Retinal pigment epithelial cell (primary cell): ENCODE measurements at regions not wholly inside any gene's neighbourhood (a gene's known extent, or its start where the extent isn't known, plus 50 kb on each side); places are given as distances from the start of the nearest gene placed in this dataset.

Experiments
- DNase-seq: peaks from one replicate; pipeline ENCODE4 v3.0.0-alpha.2; 2010; ENCODE audit warnings: low read depth
- H3K4me3 ChIP-seq: 2 replicates; pipeline ENCODE4 v1.5.1; 2011; ENCODE audit warnings: mild to moderate bottlenecking, low read length, control low read depth, moderate library complexity
- CTCF ChIP-seq: conservative IDR thresholded peaks from 2 replicates; pipeline ENCODE4 v1.5.1; 2011; ENCODE audit warnings: low read depth, low read length, control low read depth, inconsistent platforms

DNA sequence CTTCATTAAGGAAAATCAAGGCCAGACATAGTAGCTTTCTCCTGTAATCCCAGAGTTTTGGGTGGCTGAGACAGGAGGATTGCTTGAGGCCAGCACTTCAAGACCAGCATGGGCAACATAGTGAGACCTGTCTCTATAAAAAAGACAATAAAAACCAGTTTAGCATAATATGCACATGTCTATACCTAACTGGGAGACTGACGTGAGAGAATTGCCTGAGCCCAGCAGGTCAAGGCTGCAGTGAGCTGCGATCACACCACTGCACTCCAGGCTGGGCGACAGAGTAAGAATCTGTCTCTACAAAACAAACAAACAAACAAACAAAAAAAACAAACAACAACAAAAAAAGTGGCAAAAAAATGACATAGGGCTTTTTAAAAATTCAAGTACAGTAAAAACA is 820.8 kb downstream of the MTRR start:
- no peak overlapping the region for H3K4me3 ChIP-seq
- TF ChIP-seq CTCF: no peak
- DNase-seq: no peak

- DNase-seq: no peak
- no peak overlapping the region for H3K4me3 ChIP-seq
- no peak for TF ChIP-seq CTCF
Measured at GRCh38 chr5:8691221-8691620, 822.3 kb downstream of the MTRR start.

- H3K4me3 ChIP-seq: no peak overlapping the region
- no peak for TF ChIP-seq CTCF
- DNase-seq: no peak
Measured at GRCh38 chr5:8693341-8693844, 824.4 kb downstream of the MTRR start.

DNA sequence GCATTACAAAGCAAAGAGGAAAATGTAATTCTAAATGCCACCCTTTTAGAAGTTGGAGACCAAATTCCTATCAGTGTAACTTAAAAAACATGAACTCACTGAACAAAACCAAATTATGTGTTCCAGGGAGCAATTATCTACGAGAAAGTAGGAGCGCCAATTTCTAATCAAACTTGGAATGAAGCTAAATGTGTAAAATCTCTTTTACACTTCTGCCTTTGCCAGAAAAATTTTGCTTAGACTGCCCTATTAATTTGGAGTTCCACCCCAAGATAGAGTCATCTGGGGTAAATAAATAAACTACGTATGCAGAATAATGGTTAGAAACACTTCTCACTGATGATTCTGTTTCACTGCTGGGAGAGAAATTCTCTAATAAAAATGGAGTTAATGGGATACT is 825.6 kb downstream of the MTRR start:
- no peak overlapping the region for H3K4me3 ChIP-seq
- no peak for TF ChIP-seq CTCF
- no peak for DNase-seq

DNA sequence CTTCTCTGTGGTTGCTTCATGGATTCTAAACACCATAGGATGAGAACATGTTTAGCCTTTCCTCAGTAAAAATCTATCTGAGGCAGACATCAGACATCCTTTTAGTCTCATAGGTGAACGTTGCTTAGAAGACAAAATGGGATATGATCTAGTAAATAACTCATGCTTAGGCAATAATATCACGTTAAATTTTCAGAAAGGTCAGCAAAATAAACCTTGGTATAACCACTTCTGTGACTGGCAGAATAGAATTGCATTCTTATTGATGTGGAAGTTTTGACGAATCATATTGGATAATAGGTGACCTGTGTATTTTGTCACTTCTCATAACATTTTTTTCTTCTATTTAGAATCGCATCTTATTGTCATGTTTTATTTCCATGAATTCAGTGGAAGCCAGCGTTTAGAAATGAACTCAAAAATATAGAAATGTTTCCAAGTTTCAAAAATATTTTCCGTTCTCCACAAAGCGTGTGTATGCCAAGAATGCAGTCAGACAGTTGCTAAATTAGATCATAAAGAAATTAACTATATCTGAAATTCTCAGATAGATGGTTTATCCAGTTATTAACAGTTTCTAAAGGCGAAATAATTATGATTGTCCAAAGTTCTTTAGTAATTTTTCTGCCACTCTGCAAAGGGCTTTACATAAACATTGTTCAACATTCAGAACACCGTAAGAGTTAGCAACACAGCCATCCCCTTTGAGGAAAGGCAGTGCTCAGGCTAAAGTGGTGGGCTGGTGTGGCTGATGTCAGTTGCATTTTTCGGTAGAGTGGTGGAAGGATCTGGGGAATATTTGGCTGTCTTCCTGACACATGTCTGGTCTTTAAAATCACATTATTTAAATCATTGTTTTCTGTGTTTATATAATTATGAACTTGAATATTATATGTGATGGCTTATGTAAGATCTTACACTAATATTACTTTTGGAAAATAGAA is 827.2 kb downstream of the MTRR start:
- no peak for DNase-seq
- TF ChIP-seq CTCF: no peak
- H3K4me3 ChIP-seq: no peak overlapping the region

GRCh38 chr5:8700222-8700621 is 831.3 kb downstream of the MTRR start:
- no peak for TF ChIP-seq CTCF
- no peak for DNase-seq
- H3K4me3 ChIP-seq: no peak overlapping the region

- H3K4me3 ChIP-seq: no peak overlapping the region
- no peak for DNase-seq
- no peak for TF ChIP-seq CTCF
Measured at GRCh38 chr5:8700671-8701070, 831.7 kb downstream of the MTRR start.
